A549 (cell line): ENCODE measurements at regions not wholly inside any gene's neighbourhood (a gene's known extent, or its start where the extent isn't known, plus 50 kb on each side); places are given as distances from the start of the nearest gene placed in this dataset.
A peak's percentile ranks its signal among the peaks of the same experiment; 100 is the strongest.

Experiments used
- ATAC-seq, 2 experiments: fragments of 200-7000 bp in 1 of 2; fragments of >200 bp in 1 of 2; cut with Nextera tagmentation in 1 of 2; cut with Tn5 transposase in 1 of 2; 3 replicates each; pipeline versions ENCODE4 v1.8.0 to v1.9.1; 2018 to 2020; ENCODE audit warnings: mild to moderate bottlenecking in 1 of 2, moderate library complexity in 1 of 2
- CTCF ChIA-PET: fragments of 300-600 bp; sonication (Branson Sonifier 250); formaldehyde crosslinking; extraction: SDS; loops from one replicate; lab custom pipeline; 2021; ENCODE audit warnings: antibody characterized with exemption, inconsistent platforms; lab: Yijun Ruan, JAX
- POLR2A ChIA-PET: fragments of 350-600 bp; formaldehyde crosslinking; extraction: SDS; loops from one replicate; lab custom pipeline; 2021; ENCODE audit warnings: antibody characterized with exemption, inconsistent platforms; lab: Yijun Ruan, JAX
- DNase-seq, 2 experiments: peaks; one replicate each; pipeline versions ENCODE4 v3.0.0 to v3.0.0-alpha.2; 2011 to 2016; ENCODE audit warnings: low read depth in 1 of 2, low spot score in 1 of 2
- FAIRE-seq: peaks from 2 replicates; lab custom pipeline; 2011; peaks lifted over from hg19 to GRCh38; lab: Jason Lieb, UNC
- H3K27ac ChIP-seq, 2 experiments: fragments of >200 bp; sonication (Bioruptor Twin); formaldehyde crosslinking; 3 replicates each; pipeline ENCODE4 v1.5.1; 2016 to 2017
- H3K4me1 ChIP-seq: fragments of >200 bp; sonication (Bioruptor Twin); formaldehyde crosslinking; 3 replicates; pipeline ENCODE4 v1.6.1; 2016
- H3K4me2 ChIP-seq: fragments of >200 bp; sonication (Bioruptor Twin); formaldehyde crosslinking; 3 replicates; pipeline ENCODE4 v1.6.1; 2016
- H3K4me3 ChIP-seq: fragments of >200 bp; sonication (Bioruptor Twin); formaldehyde crosslinking; 3 replicates; pipeline ENCODE4 v1.5.1; 2016
- H3K9me3 ChIP-seq: fragments of >200 bp; sonication (Bioruptor Twin); formaldehyde crosslinking; 3 replicates; pipeline ENCODE4 v1.6.1; 2016
- CBX8 ChIP-seq: fragments of 200-600 bp; sonication (generic); IDR thresholded peaks from 2 replicates; pipeline ENCODE4 v1.6.1; 2016
- CHD2 ChIP-seq: fragments of 150-350 bp; IDR thresholded peaks from 2 replicates; pipeline ENCODE4 v1.6.1; 2014; ENCODE audit warnings: low read length; ENCODE audit not compliant: partially characterized antibody
- FOSL2 ChIP-seq, 2 experiments: fragments of 450-650 bp in 1 of 2; fragments of >200 bp in 1 of 2; sonication (Bioruptor Twin) in 1 of 2; formaldehyde crosslinking; IDR thresholded peaks; 2 replicates each; pipeline versions ENCODE4 v1.5.0 to v1.6.1; 2016 to 2020; ENCODE audit warnings: mild to moderate bottlenecking in 1 of 2, moderate library complexity in 1 of 2
- HOXA7 ChIP-seq: fragments of 250-450 bp; sonication (Bioruptor Pico); IDR thresholded peaks from 2 replicates; pipeline ENCODE4 v1.5.0; 2020; ENCODE audit warnings: mild to moderate bottlenecking, moderate library complexity
- JUN ChIP-seq, 2 experiments: fragments of >200 bp; sonication (Bioruptor Twin); formaldehyde crosslinking; IDR thresholded peaks; 2 replicates in 1 of 2; 3 replicates in 1 of 2; pipeline ENCODE4 v1.6.1; 2016 to 2017
- JUNB ChIP-seq: fragments of >200 bp; sonication (Bioruptor Twin); formaldehyde crosslinking; IDR thresholded peaks from 2 replicates; pipeline ENCODE4 v1.6.1; 2016
- KDM1A ChIP-seq: fragments of 200-600 bp; sonication (generic); IDR thresholded peaks from 2 replicates; pipeline ENCODE4 v1.6.1; 2016; ENCODE audit warnings: low read depth, mild to moderate bottlenecking
- MAFK ChIP-seq: fragments of 450-650 bp; IDR thresholded peaks from 2 replicates; pipeline ENCODE4 v1.6.1; 2014; ENCODE audit not compliant: partially characterized antibody
- MAZ ChIP-seq: fragments of 150-350 bp; IDR thresholded peaks from 2 replicates; pipeline ENCODE4 v1.6.1; 2014; ENCODE audit warnings: antibody characterized with exemption, low read depth, low read length, borderline replicate concordance
- MYC ChIP-seq: IDR thresholded peaks from 2 replicates; pipeline ENCODE4 v1.6.1; 2012; ENCODE audit warnings: mild to moderate bottlenecking, inconsistent platforms, low read length, improper control_type of control experiment, borderline replicate concordance
- POLR2AphosphoS2 ChIP-seq: conservative IDR thresholded peaks from 2 replicates; pipeline ENCODE4 v1.6.1; 2012; ENCODE audit warnings: low read length, improper control_type of control experiment, inconsistent platforms
- REST ChIP-seq: fragments of 200-600 bp; sonication (generic); IDR thresholded peaks from 2 replicates; pipeline ENCODE4 v1.6.1; 2016; ENCODE audit warnings: antibody characterized with exemption, mild to moderate bottlenecking, moderate library complexity
- RNF2 ChIP-seq: fragments of 200-600 bp; sonication (generic); IDR thresholded peaks from 2 replicates; pipeline ENCODE4 v1.6.1; 2016; ENCODE audit warnings: low read depth, mild to moderate bottlenecking, antibody characterized with exemption, moderate library complexity, borderline replicate concordance
- SREBF2 ChIP-seq: fragments of 450-650 bp; IDR thresholded peaks from 2 replicates; pipeline ENCODE4 v1.6.1; 2014; ENCODE audit warnings: mild to moderate bottlenecking, moderate library complexity
- USF2 ChIP-seq: fragments of 450-650 bp; IDR thresholded peaks from 2 replicates; pipeline ENCODE4 v1.6.1; 2014; ENCODE audit warnings: antibody characterized with exemption
- ZNF302 ChIP-seq: fragments of 250-450 bp; sonication (Bioruptor Pico); IDR thresholded peaks from 2 replicates; pipeline ENCODE4 v1.9.0; 2021; ENCODE audit warnings: inconsistent platforms, mild to moderate bottlenecking, moderate library complexity
- WGBS: methylation state at CpG from one replicate; pipeline ENCODE4 v1.1.6; 2017; ENCODE audit errors: missing lambda C conversion rate; 5-methylcytosine and 5-hydroxymethylcytosine counted together

- 12% methylated on average over 2 of the region's 2 CpGs for WGBS
- no peak overlapping the region for H3K27ac ChIP-seq
- H3K4me3 ChIP-seq: no peak overlapping the region
- ChIA-PET CTCF (no interaction called here), POLR2A (no interaction called here)
- H3K9me3 ChIP-seq: no peaks in the 10 kb centered on the region
- DNase-seq: no peak
- ATAC-seq: no peak
- no peak overlapping the region for H3K4me2 ChIP-seq
- no peak for FAIRE-seq
- H3K4me1 ChIP-seq: no peaks in the 10 kb centered on the region
- TF ChIP-seq FOSL2 (IDR thresholded peaks at IDR 0.05) (no peak), FOSL2 (CRISPR knock-in tag; IDR thresholded peaks at IDR 0.05) (no peak), ZNF302 (CRISPR knock-in tag) (no peak), SREBF2 (no peak)
Measured at GRCh38 chr5:51104556-51104955, 278.7 kb upstream of the ISL1 start.

- peak; percentile 63 for TF ChIP-seq MAFK
- no peak for TF ChIP-seq MAZ
- 14% methylated on average over 3 of the region's 3 CpGs for WGBS
- Histone ChIP-seq H3K4me2 (no peak overlapping the region), H3K4me1 (no peaks in the 10 kb centered on the region), H3K27ac (no peak overlapping the region), H3K9me3 (no peaks in the 10 kb centered on the region), H3K4me3 (no peak overlapping the region)
- DNase-seq: no peak
- ChIA-PET CTCF (no interaction called here), POLR2A (no interaction called here)
- no peak for ATAC-seq
- FAIRE-seq: no peak
Measured at GRCh38 chr5:51109786-51110410, 273.4 kb upstream of the ISL1 start.

- no peaks in the 10 kb centered on the region; the same call in 2 of the 3 replicates for H3K9me3 ChIP-seq
- TF ChIP-seq RNF2 (no peak), JUNB (no peak), USF2 (no peak), CHD2 (no peak), HOXA7 (CRISPR knock-in tag) (no peak), MAFK (no peak), POLR2AphosphoS2 (no peak), JUN (IDR thresholded peaks at IDR 0.05) (no peak)
- TF ChIP-seq, all 56 proteins: peak for 0
- Histone ChIP-seq H3K4me2 (no peak overlapping the region), H3K4me1 (no peaks in the 10 kb centered on the region), H3K4me3 (no peak overlapping the region), H3K27ac (no peak overlapping the region)
- CTCF ChIA-PET: no interaction called here
- no peak for DNase-seq
- POLR2A ChIA-PET: no interaction called here
- FAIRE-seq: no peak
- ATAC-seq: no peak
Measured at GRCh38 chr5:51131266-51131665, 252.0 kb upstream of the ISL1 start.

- H3K27ac ChIP-seq: no peak overlapping the region
- ATAC-seq (no peak), DNase-seq (no peak), FAIRE-seq (no peak)
- H3K4me1 ChIP-seq: no peaks in the 10 kb centered on the region
- no peak overlapping the region for H3K4me2 ChIP-seq
- ChIA-PET CTCF (no interaction called here), POLR2A (no interaction called here)
- 1% methylated on average over 2 of the region's 2 CpGs for WGBS
- no peak overlapping the region for H3K4me3 ChIP-seq
- TF ChIP-seq SREBF2: no peak
- TF ChIP-seq MYC: no peak
- no peaks in the 10 kb centered on the region; the same call in 2 of the 3 replicates for H3K9me3 ChIP-seq
Measured at GRCh38 chr5:51138164-51138563, 245.1 kb upstream of the ISL1 start.

- ATAC-seq (no peak), DNase-seq (no peak), FAIRE-seq (no peak)
- TF ChIP-seq REST: no peak
- no peak for TF ChIP-seq KDM1A
- no peak for TF ChIP-seq CBX8
- ChIA-PET POLR2A (no interaction called here), CTCF (no interaction called here)
- WGBS: 1% methylated on average over 2 of the region's 2 CpGs
- Histone ChIP-seq H3K27ac (no peak overlapping the region), H3K9me3 (no peaks in the 10 kb centered on the region), H3K4me1 (no peaks in the 10 kb centered on the region), H3K4me2 (no peak overlapping the region), H3K4me3 (no peak overlapping the region)
Measured at GRCh38 chr5:51148437-51148836, 234.8 kb upstream of the ISL1 start.
